HepG2 (cell line): ENCODE measurements at regions not wholly inside any gene's neighbourhood (a gene's known extent, or its start where the extent isn't known, plus 50 kb on each side); places are given as distances from the start of the nearest gene placed in this dataset.

ENCODE experiments used
- ATAC-seq: fragments of 200-7000 bp; cut with Tn5 transposase; 3 replicates; pipeline ENCODE4 v1.9.1; 2020; ENCODE audit warnings: mild to moderate bottlenecking, moderate library complexity
- BruUV-seq: library from RNA; stranded (reverse); fragments of 400-500 nt; replicated peaks from 2 replicates; lab custom pipeline; 2021; lab: Mats Ljungman, UMichigan
- CTCF ChIA-PET: fragments of 300-600 bp; formaldehyde crosslinking; extraction: SDS; loops from one replicate; lab custom pipeline; 2021; ENCODE audit warnings: low total read pairs, inconsistent platforms, low intra/inter-chr PET ratio; lab: Yijun Ruan, JAX
- POLR2A ChIA-PET: fragments of 350-600 bp; sonication (Branson Sonifier 250); formaldehyde crosslinking; loops from one replicate; lab custom pipeline; 2020; ENCODE audit warnings: antibody characterized with exemption, inconsistent platforms; lab: Yijun Ruan, JAX
- DNase-seq: peaks from one replicate; pipeline ENCODE4 v3.0.0-alpha.2; 2015; ENCODE audit warnings: low spot score
- FAIRE-seq: peaks from 3 replicates; lab custom pipeline; 2011; peaks lifted over from hg19 to GRCh38; lab: Jason Lieb, UNC
- H2AFZ ChIP-seq: one replicate; pipeline ENCODE4 v1.6.1; 2011; ENCODE audit warnings: low read length, inconsistent platforms
- H3K27ac ChIP-seq: fragments of 300-600 bp; 3 replicates; pipeline ENCODE4 v1.8.0; 2011; ENCODE audit warnings: mixed run types, mild to moderate bottlenecking, mixed read lengths, low read length, inconsistent platforms; ENCODE audit not compliant: insufficient read depth; ENCODE audit errors: extremely low read length
- H3K27me3 ChIP-seq, 2 experiments: fragments of 200-600 bp in 1 of 2; 2 replicates in 1 of 2; 3 replicates in 1 of 2; pipeline versions ENCODE4 v1.6.0 to v1.8.0; 2011; ENCODE audit warnings: low read length in 2 of 2, mild to moderate bottlenecking in 2 of 2, moderate library complexity in 2 of 2, inconsistent platforms in 1 of 2; ENCODE audit not compliant: insufficient read depth in 2 of 2, control insufficient read depth in 1 of 2
- H3K36me3 ChIP-seq, 2 experiments: fragments of 200-600 bp in 1 of 2; replicated peaks in 1 of 2; 2 replicates in 1 of 2; 3 replicates in 1 of 2; pipeline versions ENCODE4 v1.5.1 to v1.8.0; 2011; ENCODE audit warnings: low read length in 2 of 2, inconsistent platforms in 1 of 2; ENCODE audit not compliant: insufficient read depth in 2 of 2, control insufficient read depth in 1 of 2
- H3K4me1 ChIP-seq: 2 replicates; pipeline ENCODE4 v1.5.1; 2012; ENCODE audit warnings: low read length, inconsistent platforms; ENCODE audit not compliant: insufficient read depth
- H3K4me2 ChIP-seq: 2 replicates; pipeline ENCODE4 v1.6.0; 2011; ENCODE audit warnings: low read depth, low read length, inconsistent platforms
- H3K4me3 ChIP-seq, 3 experiments: fragments of 200-600 bp in 1 of 3; sonication (generic), shearing (Covaris generic) in 1 of 3; replicated peaks in 1 of 3; 2 replicates each; pipeline ENCODE4 v1.5.1; 2011 to 2016; ENCODE audit warnings: low read length in 3 of 3, inconsistent platforms in 2 of 3, low read depth in 2 of 3, mild to moderate bottlenecking in 2 of 3, control low read depth in 1 of 3, mixed read lengths in 1 of 3; ENCODE audit not compliant: insufficient read depth in 1 of 3
- H3K79me2 ChIP-seq: one replicate; pipeline ENCODE4 v1.6.1; 2011; ENCODE audit warnings: low read length, inconsistent platforms; ENCODE audit not compliant: insufficient read depth
- H3K9ac ChIP-seq: 2 replicates; pipeline ENCODE4 v1.6.0; 2011; ENCODE audit warnings: mild to moderate bottlenecking, low read depth, low read length, inconsistent platforms; ENCODE audit not compliant: insufficient read depth
- H3K9me3 ChIP-seq: 2 replicates; pipeline ENCODE4 v1.5.1; 2012; ENCODE audit warnings: mild to moderate bottlenecking, low read length
- H4K20me1 ChIP-seq: 2 replicates; pipeline ENCODE4 v1.6.0; 2011; ENCODE audit warnings: inconsistent platforms, mild to moderate bottlenecking, low read length, moderate library complexity; ENCODE audit not compliant: insufficient read depth
- CEBPG ChIP-seq: IDR thresholded peaks from 2 replicates; pipeline ENCODE4 v1.6.1; 2016
- E2F5 ChIP-seq: sonication (generic); formaldehyde crosslinking; conservative IDR thresholded peaks from 2 replicates; pipeline ENCODE4 v1.4.0; 2020; ENCODE audit warnings: missing genetic modification reagents
- FOXO4 ChIP-seq: sonication (generic); formaldehyde crosslinking; conservative IDR thresholded peaks from 2 replicates; pipeline ENCODE4 v1.8.1; 2023; ENCODE audit warnings: missing genetic modification reagents
- SAP130 ChIP-seq: IDR thresholded peaks from 2 replicates; pipeline ENCODE4 v1.6.1; 2016; ENCODE audit warnings: low read depth
- ZNF12 ChIP-seq: sonication (generic); formaldehyde crosslinking; IDR thresholded peaks from 2 replicates; pipeline ENCODE4 v1.5.0; 2020; ENCODE audit warnings: missing genetic modification reagents
- ZNF678 ChIP-seq: sonication (generic); formaldehyde crosslinking; IDR thresholded peaks from 2 replicates; pipeline ENCODE4 v1.4.0; 2020; ENCODE audit warnings: mild to moderate bottlenecking, missing genetic modification reagents
- ZNF773 ChIP-seq: sonication (generic); formaldehyde crosslinking; IDR thresholded peaks from 2 replicates; pipeline ENCODE4 v1.4.0; 2020; ENCODE audit warnings: missing genetic modification reagents, borderline replicate concordance
- ZNF883 ChIP-seq: sonication (generic); formaldehyde crosslinking; IDR thresholded peaks from 2 replicates; pipeline ENCODE4 v1.5.1; 2020; ENCODE audit warnings: mild to moderate bottlenecking, missing genetic modification reagents; ENCODE audit errors: not compliant biosample characterization
- ZUFSP ChIP-seq: sonication (generic); formaldehyde crosslinking; IDR thresholded peaks from 2 replicates; pipeline ENCODE4 v1.9.0; 2021; ENCODE audit warnings: missing genetic modification reagents, mild to moderate bottlenecking, borderline replicate concordance
- WGBS: methylation state at CpG from one replicate; pipeline ENCODE4 v1.1.6; 2017; ENCODE audit warnings: low lambda C conversion rate; 5-methylcytosine and 5-hydroxymethylcytosine counted together
- in situ Hi-C: cut with HindIII; loops from 2 replicates; pipeline ENCODE4 v1.10.0; 2017; ENCODE audit warnings: low pct_unique_long_range_greater_than_20kb; ENCODE audit not compliant: extremely low pct_ligation_motif_present
- intact Hi-C: fragments of 100-400 bp; cut with micrococcal nuclease; formaldehyde crosslinking; loops from one replicate; pipeline ENCODE4 v1.10.0; 2022; ENCODE audit not compliant: unreplicated experiment

- no peak for TF ChIP-seq CEBPG (CRISPR knock-in tag)
- TF ChIP-seq SAP130 (CRISPR knock-in tag): peak; percentile 26; the same call in 1 of the 2 replicates
- no peak for TF ChIP-seq ZNF773
- no peak for TF ChIP-seq E2F5 (CRISPR knock-in tag)
- no peak for TF ChIP-seq ZNF883 (CRISPR knock-in tag)
- no peak for TF ChIP-seq FOXO4
These were observed 130.6 kb upstream of the HAAO start (continued) for GRCh38 chr2:42922790-42923579.

GRCh38 chr2:42922293-42922692, 129.9 kb upstream of the HAAO start:
- no TSS peak for BruUV-seq
- Histone ChIP-seq H3K36me3 (no peaks in the 10 kb centered on the region), H2AFZ (no peak overlapping the region), H3K9me3 (no peaks in the 10 kb centered on the region), H3K4me3 (no peak overlapping the region), H3K4me2 (peak overlapping the region; percentile 48), H3K9ac (no peak overlapping the region)
- CTCF ChIA-PET: no interaction called here
- in situ Hi-C loops (no loop called here), intact Hi-C loops (loop anchor here (2.0 kb wide), 1 partner anchor 15 kb away; no protein-coding TSS in a partner anchor)
- no peak for DNase-seq
- no peak for ATAC-seq
- no peak for TF ChIP-seq ZNF678 (CRISPR knock-in tag)
- no peak for TF ChIP-seq ZNF12 (CRISPR knock-in tag)
- no peak for TF ChIP-seq ZUFSP (CRISPR knock-in tag)
- TF ChIP-seq, all 625 proteins: peak for 0
- 46% methylated on average over 2 of the region's 2 CpGs for WGBS
- H3K4me1 ChIP-seq: peaks cover 66% of the 10 kb centered on the region
- H3K27ac ChIP-seq: no peak overlapping the region
- POLR2A ChIA-PET: interaction anchor here (1.2 to 1.7 kb wide), 2 partner anchors 53 to 56 kb away, joined by 3 read pairs; no protein-coding TSS in a partner anchor
- FAIRE-seq: no peak
- no peaks in the 10 kb centered on the region for H4K20me1 ChIP-seq
- no peaks in the 10 kb centered on the region for H3K79me2 ChIP-seq
- H3K27me3 ChIP-seq: peaks cover 0 to 9% of the 10 kb centered on the region in 2 experiments; a peak in 2 of 5 replicates
